Posterior cingulate gyrus (tissue), 11 donors: ENCODE measurements at regions not wholly inside any gene's neighbourhood (a gene's known extent, or its start where the extent isn't known, plus 50 kb on each side); places are given as distances from the start of the nearest gene placed in this dataset.
"Not testable (repeated sequence)": the region's sequence is repeated elsewhere in the genome, so short reads cannot be mapped to it uniquely, and the experiment has no call there.

Source experiments
- DNase-seq, 10 donors: peaks; one replicate each; pipeline versions ENCODE4 v3.0.0 to v3.0.0-alpha.2; 2020 to 2021; ENCODE audit warnings: mixed read lengths in 3 of 10
- intact Hi-C: fragments of 100-400 bp; cut with DNase I; formaldehyde crosslinking; loops from one replicate; pipeline ENCODE4 v1.15.1; 2023

DNA sequence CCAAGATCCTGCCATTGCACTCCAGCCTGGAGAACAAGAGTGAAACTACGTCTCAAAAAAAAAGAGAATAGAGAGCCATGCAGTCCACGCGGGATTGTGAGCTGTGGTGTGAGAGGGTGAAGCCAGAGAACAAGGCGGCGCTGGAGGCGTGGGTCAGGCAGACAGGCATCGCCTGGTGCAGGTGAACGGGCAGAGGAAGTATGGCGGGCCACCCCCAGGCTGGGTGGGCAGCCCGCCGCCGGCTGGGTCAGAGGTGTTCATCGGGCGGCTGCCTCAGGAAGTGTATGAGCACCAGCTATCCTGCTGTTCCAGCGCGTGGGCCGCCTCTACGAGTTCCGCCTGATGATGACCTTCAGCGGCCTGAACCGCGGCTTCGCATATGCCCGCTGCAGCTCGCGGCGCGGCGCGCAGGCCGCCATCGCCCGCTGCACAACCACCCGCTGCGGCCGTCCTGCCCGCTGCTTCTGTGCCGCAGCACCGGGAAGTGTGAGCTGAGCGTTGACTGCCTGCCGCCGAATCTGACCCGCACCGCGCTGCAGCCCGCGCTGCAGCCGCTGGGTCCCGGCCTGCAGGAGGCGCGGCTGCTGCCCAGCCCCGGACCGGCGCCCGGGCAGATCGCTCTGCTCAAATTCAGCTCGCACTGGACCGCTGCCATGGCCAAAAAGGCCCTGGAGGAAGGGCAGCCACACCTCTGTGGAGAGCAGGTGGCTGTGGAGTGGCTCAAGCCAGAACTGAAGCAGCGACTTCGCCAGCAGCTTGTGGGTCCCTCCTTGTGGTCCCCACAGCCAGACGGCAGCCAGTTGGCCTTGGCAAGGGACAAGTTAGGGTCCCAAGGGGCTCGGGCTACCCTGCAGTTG, 95.5 kb upstream of the PLEKHM1 start:
- peak in 7 of 10 donors; percentile 27 to 90 (median 48) for DNase-seq
- intact Hi-C loops, result loop anchor here (5.0 kb wide), 1 partner anchor 676 kb away; no protein-coding TSS in a partner anchor

DNA sequence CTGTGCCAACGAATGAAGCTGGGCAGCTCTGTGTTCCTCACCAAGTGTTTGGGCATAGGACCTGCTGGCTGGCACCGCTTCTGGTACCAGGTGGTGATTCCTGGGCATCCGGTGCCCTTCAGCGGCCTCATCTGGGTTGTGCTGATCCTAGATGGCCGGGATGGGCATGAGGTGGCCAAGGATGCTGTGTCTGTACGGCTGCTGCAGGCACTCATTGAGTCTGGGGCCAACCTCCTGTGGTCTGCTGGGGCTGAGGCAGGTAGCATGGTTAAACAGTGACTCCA, 96.1 kb upstream of the PLEKHM1 start:
- intact Hi-C loops, result loop anchor here (5.0 kb wide), 1 partner anchor 676 kb away; no protein-coding TSS in a partner anchor
- DNase-seq, result peak in 1 of 10 donors; percentile 62

DNA sequence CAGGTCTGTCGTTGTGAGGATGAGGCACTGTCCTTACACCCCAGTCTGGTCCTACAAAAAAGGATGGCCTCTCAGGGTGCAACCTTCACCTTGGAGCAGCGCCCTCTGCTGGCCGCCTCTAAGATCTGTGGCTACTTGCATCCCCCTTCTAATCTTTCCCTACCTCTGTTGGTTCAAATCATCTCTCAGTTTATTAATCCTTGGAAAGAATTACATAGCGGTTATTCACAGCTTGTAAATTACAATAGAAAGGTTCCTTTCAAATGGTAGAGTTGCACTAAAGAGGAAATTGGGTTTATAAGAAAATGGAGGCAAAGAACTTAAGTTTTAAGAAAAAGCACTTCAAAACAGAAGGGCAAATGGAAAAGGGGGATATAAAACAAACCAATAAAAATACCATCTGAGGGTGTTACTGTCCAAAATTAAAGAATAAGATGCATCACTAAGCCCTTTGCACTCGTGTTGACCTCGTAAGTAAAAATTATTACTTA, 102.0 kb upstream of the PLEKHM1 start:
- intact Hi-C loops, result not testable (repeated sequence)
- DNase-seq, result peak; percentile 25 to 95 (median 72)

- DNase-seq, intact Hi-C loops: not testable (repeated sequence)
Measured at GRCh38 chr17:45596347-45596746, 105.8 kb upstream of the PLEKHM1 start.

DNA sequence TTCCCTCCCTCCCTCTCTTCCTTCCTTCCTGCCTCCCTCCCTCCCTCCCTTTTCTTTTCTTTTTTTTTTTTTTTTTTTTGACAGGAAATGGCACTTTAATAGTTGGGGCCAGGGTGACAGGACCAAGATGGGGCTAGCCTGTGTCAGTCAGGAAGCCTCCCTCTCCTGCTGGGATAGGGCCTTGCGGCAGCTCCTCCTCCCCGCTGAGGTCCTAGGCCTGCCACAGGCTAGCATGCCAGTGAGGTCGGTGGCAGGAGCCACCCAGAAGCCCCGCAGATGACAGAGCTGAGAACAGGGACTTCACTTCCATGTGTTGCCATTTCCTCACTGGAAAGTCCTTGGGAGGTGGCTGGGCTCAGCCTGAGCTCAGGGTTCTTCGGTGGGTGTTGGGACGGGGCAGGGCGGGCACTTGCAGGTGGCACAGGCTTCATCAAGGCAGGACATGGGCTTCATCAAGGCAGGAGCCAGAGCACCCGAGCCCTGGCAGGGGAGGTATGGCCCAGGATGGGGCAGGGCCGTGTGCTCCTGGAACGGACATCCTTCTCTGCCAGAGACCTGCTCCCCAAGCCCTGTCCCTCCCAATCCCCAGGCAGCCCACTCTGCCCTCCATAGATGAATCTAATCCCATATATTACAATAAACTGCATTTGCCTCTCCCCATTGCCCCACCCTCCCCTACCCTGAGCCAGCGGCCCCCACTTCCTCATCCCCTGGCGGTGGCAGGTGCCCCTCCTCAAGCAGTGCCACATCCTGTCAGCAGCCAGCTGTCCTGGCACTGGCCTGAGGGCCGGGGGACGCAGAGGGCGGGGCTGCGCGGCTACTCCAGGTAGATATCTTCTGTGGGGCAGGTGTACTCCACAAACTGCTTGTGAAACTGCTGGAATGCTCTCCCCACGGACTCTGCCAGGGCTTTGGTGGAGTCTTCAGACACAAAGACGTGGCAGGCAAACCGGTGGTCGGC, 109.8 kb upstream of the PLEKHM1 start:
- peak in 1 of 10 donors; percentile 70 for DNase-seq

DNA sequence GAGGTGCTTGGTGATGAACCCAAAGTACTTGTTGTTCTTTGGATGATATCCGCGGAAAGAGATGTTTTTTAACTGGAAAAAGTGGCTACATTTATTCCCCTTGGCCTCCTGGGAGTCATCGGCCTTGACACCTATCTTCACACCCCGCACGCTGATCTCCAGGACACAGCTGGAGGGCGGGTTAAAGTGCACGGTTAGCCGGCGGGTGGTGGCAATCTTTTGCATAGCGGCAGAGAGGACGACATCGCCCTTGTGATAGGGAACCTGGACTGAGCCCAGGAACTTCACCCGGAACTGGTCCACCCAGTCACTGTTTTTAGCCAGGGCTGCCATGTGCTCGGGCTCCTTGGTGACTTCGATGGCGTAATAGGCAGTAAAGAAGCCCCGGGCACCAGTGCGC, 110.5 kb upstream of the PLEKHM1 start:
- intact Hi-C loops, DNase-seq: not testable (repeated sequence)

More for the DNA sequence above, 109.8 kb upstream of the PLEKHM1 start:
- intact Hi-C loops, result not testable (repeated sequence)

DNA sequence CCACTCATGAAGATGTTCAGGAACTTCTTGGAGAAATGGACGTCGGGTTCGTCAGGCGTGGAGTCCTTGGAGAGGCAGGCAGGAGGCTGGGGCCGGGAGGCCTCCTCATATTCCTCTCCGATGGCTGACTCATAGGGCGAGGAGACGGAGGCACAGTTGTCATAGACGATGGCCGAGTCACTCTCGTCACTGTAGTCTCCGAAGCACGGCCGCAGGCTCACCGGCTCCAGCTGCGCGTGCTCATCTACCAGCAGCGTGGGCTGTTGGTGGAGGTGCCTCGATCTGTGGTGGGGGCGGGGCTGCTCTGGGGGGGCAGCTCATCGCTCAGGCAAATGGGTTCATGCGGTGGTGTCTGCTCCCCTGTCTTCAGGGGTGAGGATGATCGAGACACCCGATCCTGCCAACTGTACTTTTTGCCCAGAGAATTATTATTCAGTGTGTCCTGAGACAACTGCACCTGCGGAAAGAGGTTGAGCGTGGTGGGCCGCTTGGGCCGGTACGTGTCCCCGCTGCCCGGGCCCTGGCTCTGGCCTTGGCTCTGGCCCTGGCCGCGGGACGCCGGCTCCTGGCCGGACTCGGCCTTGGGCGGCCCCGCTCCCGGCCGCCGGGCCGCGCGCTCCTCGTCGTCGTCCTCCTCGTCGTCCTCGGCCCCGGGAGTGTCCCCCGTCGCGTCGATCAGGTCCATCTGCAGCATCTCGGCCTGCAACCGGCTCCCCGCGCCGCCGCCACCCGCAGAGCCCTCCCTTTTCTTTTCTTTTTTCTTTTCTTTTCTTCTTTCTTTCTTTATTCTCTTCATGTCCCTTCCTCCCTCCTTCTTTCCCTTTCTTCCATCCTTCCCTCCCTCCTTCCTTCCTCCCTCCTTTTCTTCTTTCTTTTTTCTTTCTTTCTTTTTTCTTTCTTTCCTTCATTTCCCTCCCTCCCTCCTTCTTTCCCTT, 111.4 kb upstream of the PLEKHM1 start:
- intact Hi-C loops, result not testable (repeated sequence)
- peak in 1 of 10 donors; percentile 71 for DNase-seq

DNA sequence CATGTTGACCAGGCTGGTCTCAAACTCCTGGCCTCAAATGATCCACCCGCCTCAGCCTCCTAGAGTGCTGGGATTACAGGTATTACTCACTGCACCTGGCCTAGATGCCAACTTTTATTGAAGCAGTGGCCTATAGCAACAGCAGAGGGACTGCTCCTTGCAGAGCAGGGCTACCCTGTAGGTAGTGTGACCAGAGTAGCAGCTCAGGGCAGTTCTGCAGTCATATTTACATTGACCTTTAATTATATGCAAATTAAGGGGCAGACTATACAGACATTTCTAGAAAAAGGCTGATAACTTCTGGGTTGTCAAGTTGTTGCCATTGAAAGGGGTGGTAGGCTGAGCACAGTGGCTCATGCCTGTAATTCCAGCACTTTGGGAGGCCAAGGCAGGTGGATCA, 115.2 kb upstream of the PLEKHM1 start:
- intact Hi-C loops, DNase-seq: not testable (repeated sequence)

DNA sequence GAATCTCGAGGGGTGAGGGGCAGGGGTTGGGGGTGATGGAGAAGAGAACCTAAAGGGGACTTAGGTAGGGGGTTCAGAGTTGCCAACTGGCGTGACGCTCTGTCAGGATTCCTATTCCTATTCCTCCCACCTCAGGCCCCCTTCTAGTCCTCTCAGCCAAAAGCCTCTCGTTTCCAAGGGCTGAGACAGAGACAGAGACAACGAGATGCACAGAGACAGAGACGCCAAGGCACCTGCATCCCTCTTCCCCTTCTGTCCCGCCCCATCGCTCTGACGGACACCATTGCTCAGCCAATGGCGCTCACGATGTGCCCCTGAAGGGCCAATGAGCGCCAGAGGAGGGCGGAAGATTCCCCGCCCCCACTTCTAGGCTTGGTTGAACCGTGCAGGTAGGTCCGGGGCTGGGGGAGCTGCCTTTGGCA, 129.5 kb upstream of the PLEKHM1 start:
- intact Hi-C loops, result not testable (repeated sequence)
- peak; percentile 58 to 97 (median 75) for DNase-seq

GRCh38 chr17:45620468-45620867, 129.9 kb upstream of the PLEKHM1 start:
- DNase-seq, intact Hi-C loops: not testable (repeated sequence)

DNA sequence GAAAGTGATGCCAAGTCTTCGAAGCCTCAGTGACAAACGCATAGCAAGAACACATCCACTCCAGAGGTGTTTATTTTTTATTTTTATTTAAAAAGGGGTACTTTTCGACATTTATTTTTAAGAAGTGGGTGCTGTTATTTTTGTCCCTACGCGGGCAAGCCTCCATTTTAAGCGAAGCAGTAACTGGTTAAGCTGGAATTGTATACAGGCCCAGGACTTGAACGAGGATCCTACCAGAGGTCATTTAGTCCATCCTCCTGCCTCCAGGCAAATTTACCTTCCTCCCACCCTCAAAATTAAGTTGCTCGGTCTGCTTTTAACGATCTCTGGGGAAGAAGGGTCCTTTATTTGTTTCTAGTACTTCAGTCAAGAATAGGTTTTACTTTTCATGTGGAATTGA, 130.6 kb upstream of the PLEKHM1 start:
- intact Hi-C loops, DNase-seq: not testable (repeated sequence)

DNA sequence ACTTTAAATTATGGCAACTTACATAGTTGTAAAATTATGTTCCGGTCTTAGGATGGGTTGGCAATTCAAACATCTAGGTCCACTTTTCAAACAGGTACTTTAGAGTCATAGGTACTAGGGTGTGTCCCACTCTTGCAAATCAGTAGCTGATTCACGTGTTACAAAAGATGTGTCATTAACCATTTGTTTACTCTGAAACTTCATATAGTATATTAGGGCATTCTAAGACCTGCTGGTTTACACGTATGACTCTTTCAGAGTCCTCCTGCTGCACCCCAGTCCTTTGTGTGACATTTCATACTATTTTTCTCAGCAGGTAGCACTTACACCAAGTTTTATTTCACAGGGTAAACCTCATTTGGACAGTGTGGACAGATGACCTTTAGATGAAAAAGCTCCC, 131.8 kb upstream of the PLEKHM1 start:
- DNase-seq, intact Hi-C loops: not testable (repeated sequence)

- no peak for DNase-seq
- intact Hi-C loops, result no loop called here
Measured at GRCh38 chr17:45628019-45628418, 137.5 kb upstream of the PLEKHM1 start.

- intact Hi-C loops, result no loop called here
- DNase-seq, result no peak
Measured at GRCh38 chr17:45631941-45632340, 141.4 kb upstream of the PLEKHM1 start.

GRCh38 chr17:45639297-45639849, 144.7 kb upstream of the CRHR1 start:
- DNase-seq, result peak in 4 of 10 donors; percentile 41 to 88 (median 74)
- intact Hi-C loops, result no loop called here

GRCh38 chr17:45640141-45640850, 143.8 kb upstream of the CRHR1 start:
- peak; percentile 41 to 96 (median 81) for DNase-seq
- intact Hi-C loops, result loop anchor here (1.0 to 5.0 kb wide), 2 partner anchors 192 to 212 kb away; no protein-coding TSS in a partner anchor

- DNase-seq, result peak in 1 of 10 donors; percentile 77
- intact Hi-C loops, result loop anchor here (5.0 kb wide), 1 partner anchor 211 kb away; no protein-coding TSS in a partner anchor
Measured at GRCh38 chr17:45641541-45641940, 142.6 kb upstream of the CRHR1 start.

- intact Hi-C loops, result loop anchor here (5.0 kb wide), 1 partner anchor 209 kb away; no protein-coding TSS in a partner anchor
- peak in 1 of 10 donors; percentile 44 for DNase-seq
Measured at GRCh38 chr17:45643591-45643990, 140.5 kb upstream of the CRHR1 start.
